Lower leg skin (tissue), 4 donors: ENCODE measurements at regions not wholly inside any gene's neighbourhood (a gene's known extent, or its start where the extent isn't known, plus 50 kb on each side); places are given as distances from the start of the nearest gene placed in this dataset.

ENCODE experiments used
- DNase-seq, 2 donors: peaks; one replicate each; pipeline ENCODE4 v3.0.0-alpha.2; 2019; ENCODE audit warnings: low spot score in 2 of 2
- H3K4me3 ChIP-seq: fragments of 200-600 bp; sonication (generic); 2 replicates; pipeline ENCODE4 v1.5.1; 2017; ENCODE audit warnings: mild to moderate bottlenecking, low read depth; ENCODE audit not compliant: poor library complexity, severe bottlenecking
- CTCF ChIP-seq, 3 donors: fragments of 450-650 bp; IDR thresholded peaks; one replicate each; pipeline ENCODE4 v1.5.1; 2016; ENCODE audit warnings: antibody characterized with exemption in 3 of 3, mild to moderate bottlenecking in 3 of 3, moderate library complexity in 2 of 3
- POLR2A ChIP-seq, 2 donors: fragments of 450-650 bp; IDR thresholded peaks; one replicate each; pipeline ENCODE4 v1.6.1; 2016 to 2017; ENCODE audit warnings: antibody characterized with exemption in 2 of 2, mild to moderate bottlenecking in 1 of 2, moderate library complexity in 1 of 2
- WGBS, 2 donors: methylation state at CpG; one replicate each; pipeline ENCODE4 v1.1.5; 2018; 5-methylcytosine and 5-hydroxymethylcytosine counted together
- intact Hi-C: fragments of 100-400 bp; cut with DNase I; formaldehyde crosslinking; loops from one replicate; pipeline ENCODE4 v1.15.0; 2023; ENCODE audit warnings: low total_unique reads

GRCh38 chr5:31124026-31124425, 69.5 kb upstream of the CDH6 start:
- no peak for DNase-seq
- intact Hi-C loops = no loop called here
- no peak overlapping the region for H3K4me3 ChIP-seq
- TF ChIP-seq POLR2A (IDR thresholded peaks at IDR 0.05) (no peak), CTCF (IDR thresholded peaks at IDR 0.05) (no peak)
- WGBS, 2 donors = 82 to 94% methylated on average over 1 of the region's 1 CpG

- no peak overlapping the region for H3K4me3 ChIP-seq
- TF ChIP-seq POLR2A (IDR thresholded peaks at IDR 0.05) (no peak), CTCF (IDR thresholded peaks at IDR 0.05) (no peak)
- intact Hi-C loops = no loop called here
- no peak for DNase-seq
- WGBS, 2 donors = 53 to 55% methylated on average over 4 of the region's 4 CpGs
Observed at GRCh38 chr5:31122998-31123951, 70.2 kb upstream of the CDH6 start.

- no peak overlapping the region for H3K4me3 ChIP-seq
- 86 to 88% methylated on average over 2 of the region's 2 CpGs for WGBS, 2 donors
- DNase-seq = no peak
- no peak for TF ChIP-seq CTCF (IDR thresholded peaks at IDR 0.05)
- no peak for TF ChIP-seq POLR2A (IDR thresholded peaks at IDR 0.05)
- intact Hi-C loops = loop anchor here (2.0 kb wide), 1 partner anchor 54 kb away; no protein-coding TSS in a partner anchor
Observed at GRCh38 chr5:31121224-31121623, 72.3 kb upstream of the CDH6 start.

GRCh38 chr5:31120642-31120948, 72.9 kb upstream of the CDH6 start:
- no peak for DNase-seq
- 87 to 97% methylated on average over 3 of the region's 3 CpGs for WGBS, 2 donors
- no peak for TF ChIP-seq CTCF (IDR thresholded peaks at IDR 0.05)
- no peak for TF ChIP-seq POLR2A (IDR thresholded peaks at IDR 0.05)
- H3K4me3 ChIP-seq = no peak overlapping the region
- intact Hi-C loops = loop anchor here (2.0 kb wide), 1 partner anchor 54 kb away; no protein-coding TSS in a partner anchor

GRCh38 chr5:31119938-31120641, 73.4 kb upstream of the CDH6 start:
- TF ChIP-seq POLR2A (IDR thresholded peaks at IDR 0.05) (no peak), CTCF (IDR thresholded peaks at IDR 0.05) (no peak)
- 77 to 85% methylated on average over 7 of the region's 7 CpGs for WGBS, 2 donors
- DNase-seq = no peak
- intact Hi-C loops = loop anchor here (2.0 kb wide), 1 partner anchor 53 kb away; no protein-coding TSS in a partner anchor
- H3K4me3 ChIP-seq = no peak overlapping the region
